Mammary epithelial cell (primary cell): ENCODE measurements at regions not wholly inside any gene's neighbourhood (a gene's known extent, or its start where the extent isn't known, plus 50 kb on each side); places are given as distances from the start of the nearest gene placed in this dataset.

Experiments
- CTCF ChIP-seq, 2 donors: IDR thresholded peaks in 1 of 2; conservative IDR thresholded peaks in 1 of 2; 2 replicates each; pipeline ENCODE4 v1.5.1; 2011 to 2012; ENCODE audit warnings: inconsistent platforms in 2 of 2, low read length in 2 of 2, mild to moderate bottlenecking in 2 of 2, control low read depth in 1 of 2, low read depth in 1 of 2; ENCODE audit not compliant: insufficient read depth in 1 of 2; ENCODE audit errors: extremely low read depth in 1 of 2
- EZH2 ChIP-seq: IDR thresholded peaks from 2 replicates; pipeline ENCODE4 v1.6.1; 2012; ENCODE audit warnings: low read length, inconsistent platforms, borderline replicate concordance

DNA sequence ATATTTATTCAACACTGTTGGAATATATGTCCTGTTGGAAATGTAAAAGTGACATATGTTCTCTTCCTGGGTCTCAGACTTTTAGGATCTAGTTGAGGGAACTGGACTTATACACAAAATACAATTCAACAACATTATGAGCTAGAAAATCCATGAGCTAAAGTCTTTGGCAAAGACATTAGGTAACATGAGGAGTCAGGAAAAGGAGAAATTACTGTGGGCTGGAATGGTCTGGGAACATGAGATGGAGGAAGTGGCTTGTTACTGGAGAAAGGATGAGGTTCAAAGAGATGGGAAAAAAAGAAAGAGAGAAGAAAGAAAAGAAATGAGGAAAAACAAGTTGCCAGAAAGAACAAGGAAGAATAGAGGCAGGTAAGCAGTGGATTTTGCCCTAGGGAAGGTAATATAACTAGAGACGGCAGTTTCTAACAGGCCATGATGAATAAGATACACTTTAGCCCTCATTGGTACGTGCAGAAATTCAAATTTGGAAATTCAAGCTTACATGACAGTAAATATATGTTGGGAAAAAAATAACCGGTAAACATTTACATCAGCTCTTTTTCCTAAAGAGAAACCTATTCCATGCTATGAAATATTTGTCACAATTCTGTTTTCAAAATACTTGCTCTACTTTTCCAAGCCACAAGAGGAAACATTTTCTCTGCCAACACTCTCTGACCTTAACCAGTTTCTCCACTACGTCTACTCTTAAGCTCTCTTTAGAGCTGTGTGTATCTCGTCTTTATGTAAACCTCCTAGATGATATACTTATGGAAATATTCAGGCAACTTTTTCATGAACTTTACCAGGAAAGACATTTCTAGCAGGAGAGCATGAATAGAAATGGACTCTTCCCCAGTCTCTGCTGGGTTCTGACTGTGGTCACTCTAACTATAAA, 268.8 kb upstream of the BTG1 start:
- TF ChIP-seq EZH2 (no peak), CTCF (conservative IDR thresholded peaks at IDR 0.05 in 1 of 2, IDR thresholded peaks at IDR 0.05 in 1 of 2; ENCODE audit: extremely low read depth in 1 of 2, insufficient read depth in 1 of 2, low read depth in 1 of 2, low read length in 2 of 2) (no peak)
